ENCODE measurements at regions not wholly inside any gene's neighbourhood (a gene's known extent, or its start where the extent isn't known, plus 50 kb on each side); places are given as distances from the start of the nearest gene placed in this dataset.

GRCh38 chr18:26640541-26640940 is 92.2 kb upstream of the KCTD1 start:
- no peaks in the 10 kb centered on the region for H3K9me3 Mint-ChIP-seq
- peaks cover 9 to 11% of the 10 kb centered on the region in 2 donors for H3K27me3 Mint-ChIP-seq (ENCODE audit: low read depth in 2 of 2)
- no peak overlapping the region for H3K27ac Mint-ChIP-seq
- Histone ChIP-seq H3K27ac (ENCODE audit: low read length) (no peak overlapping the region), H3K4me1 (ENCODE audit: control insufficient read depth, insufficient read depth, low read length) (no peaks in the 10 kb centered on the region), H3K4me3 (ENCODE audit: low read length) (no peak overlapping the region), H3K27me3 (ENCODE audit: control insufficient read depth, insufficient read depth, low read length) (peaks cover 4% of the 10 kb centered on the region), H3K9me3 (ENCODE audit: control insufficient read depth, insufficient read depth, low read length) (no peaks in the 10 kb centered on the region), H3K36me3 (ENCODE audit: control insufficient read depth, insufficient read depth, low read length) (no peaks in the 10 kb centered on the region)
- intact Hi-C loops (cut with micrococcal nuclease) = no loop called here
- DNase-seq = no peak
- TF ChIP-seq, protein P1, sequence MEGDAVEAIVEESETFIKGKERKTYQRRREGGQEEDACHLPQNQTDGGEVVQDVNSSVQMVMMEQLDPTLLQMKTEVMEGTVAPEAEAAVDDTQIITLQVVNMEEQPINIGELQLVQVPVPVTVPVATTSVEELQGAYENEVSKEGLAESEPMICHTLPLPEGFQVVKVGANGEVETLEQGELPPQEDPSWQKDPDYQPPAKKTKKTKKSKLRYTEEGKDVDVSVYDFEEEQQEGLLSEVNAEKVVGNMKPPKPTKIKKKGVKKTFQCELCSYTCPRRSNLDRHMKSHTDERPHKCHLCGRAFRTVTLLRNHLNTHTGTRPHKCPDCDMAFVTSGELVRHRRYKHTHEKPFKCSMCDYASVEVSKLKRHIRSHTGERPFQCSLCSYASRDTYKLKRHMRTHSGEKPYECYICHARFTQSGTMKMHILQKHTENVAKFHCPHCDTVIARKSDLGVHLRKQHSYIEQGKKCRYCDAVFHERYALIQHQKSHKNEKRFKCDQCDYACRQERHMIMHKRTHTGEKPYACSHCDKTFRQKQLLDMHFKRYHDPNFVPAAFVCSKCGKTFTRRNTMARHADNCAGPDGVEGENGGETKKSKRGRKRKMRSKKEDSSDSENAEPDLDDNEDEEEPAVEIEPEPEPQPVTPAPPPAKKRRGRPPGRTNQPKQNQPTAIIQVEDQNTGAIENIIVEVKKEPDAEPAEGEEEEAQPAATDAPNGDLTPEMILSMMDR (IDR thresholded peaks at IDR 0.05) = no peak
- WGBS (ENCODE audit: insufficient coverage) = 87% methylated on average over 5 of the region's 5 CpGs
- no peak overlapping the region for H3K4me3 Mint-ChIP-seq
- H3K4me1 Mint-ChIP-seq = no peaks in the 10 kb centered on the region
- ATAC-seq = no peak
- H3K36me3 Mint-ChIP-seq = no peaks in the 10 kb centered on the region

DNA sequence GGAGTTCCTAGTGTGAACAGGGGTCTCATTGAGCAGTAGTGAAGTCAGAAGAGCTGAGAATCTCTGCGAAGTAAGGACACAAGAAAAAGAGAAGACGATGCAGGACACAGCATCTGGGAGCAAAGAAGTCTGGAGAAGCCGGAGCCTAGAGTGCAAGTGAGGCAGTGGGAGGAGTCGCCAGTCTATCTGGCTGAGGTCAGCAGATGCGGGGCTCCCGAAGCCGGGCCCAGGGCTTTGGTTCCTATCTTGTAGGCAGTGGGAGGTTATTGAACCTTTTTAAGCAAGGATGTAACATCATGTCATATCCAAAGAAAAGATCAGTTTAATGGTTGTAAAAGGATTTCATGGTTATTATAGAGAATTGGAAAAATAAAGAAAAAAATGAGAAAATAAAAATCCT is 90.8 kb upstream of the KCTD1 start:
- peaks cover 4% of the 10 kb centered on the region for H3K27me3 ChIP-seq (ENCODE audit: control insufficient read depth, insufficient read depth, low read length)
- no peak overlapping the region for H3K27ac ChIP-seq (ENCODE audit: low read length)
- H3K27me3 Mint-ChIP-seq (ENCODE audit: low read depth in 2 of 2) = peaks cover 9% of the 10 kb centered on the region in 2 donors
- no peak overlapping the region for H3K4me3 ChIP-seq (ENCODE audit: low read length)
- no peaks in the 10 kb centered on the region for H3K9me3 Mint-ChIP-seq
- intact Hi-C loops (cut with micrococcal nuclease) = no loop called here
- no peak overlapping the region for H3K4me3 Mint-ChIP-seq
- H3K4me1 Mint-ChIP-seq = no peaks in the 10 kb centered on the region
- H3K36me3 Mint-ChIP-seq = no peaks in the 10 kb centered on the region
- TF ChIP-seq, protein P1 (IDR thresholded peaks at IDR 0.05) = no peak
- no peaks in the 10 kb centered on the region for H3K4me1 ChIP-seq (ENCODE audit: control insufficient read depth, insufficient read depth, low read length)
- no peaks in the 10 kb centered on the region for H3K9me3 ChIP-seq (ENCODE audit: control insufficient read depth, insufficient read depth, low read length)
- WGBS (ENCODE audit: insufficient coverage) = 95% methylated on average over 7 of the region's 7 CpGs
- no peaks in the 10 kb centered on the region for H3K36me3 ChIP-seq (ENCODE audit: control insufficient read depth, insufficient read depth, low read length)
- DNase-seq (no peak), ATAC-seq (no peak)
- H3K27ac Mint-ChIP-seq = no peak overlapping the region

GRCh38 chr18:26637983-26638382 is 89.6 kb upstream of the KCTD1 start:
- ATAC-seq = no peak
- no peak overlapping the region for H3K27ac ChIP-seq (ENCODE audit: low read length)
- peaks cover 4% of the 10 kb centered on the region for H3K27me3 ChIP-seq (ENCODE audit: control insufficient read depth, insufficient read depth, low read length)
- no peaks in the 10 kb centered on the region for H3K36me3 ChIP-seq (ENCODE audit: control insufficient read depth, insufficient read depth, low read length)
- H3K4me1 ChIP-seq (ENCODE audit: control insufficient read depth, insufficient read depth, low read length) = no peaks in the 10 kb centered on the region
- no peaks in the 10 kb centered on the region for H3K9me3 Mint-ChIP-seq
- peaks cover 2 to 9% of the 10 kb centered on the region in 2 donors for H3K27me3 Mint-ChIP-seq (ENCODE audit: low read depth in 2 of 2)
- H3K9me3 ChIP-seq (ENCODE audit: control insufficient read depth, insufficient read depth, low read length) = no peaks in the 10 kb centered on the region
- H3K4me3 Mint-ChIP-seq = no peak overlapping the region
- no peak overlapping the region for H3K27ac Mint-ChIP-seq
- H3K4me3 ChIP-seq (ENCODE audit: low read length) = no peak overlapping the region
- no peaks in the 10 kb centered on the region for H3K4me1 Mint-ChIP-seq
- no peak for DNase-seq
- intact Hi-C loops (cut with micrococcal nuclease) = no loop called here
- H3K36me3 Mint-ChIP-seq = no peaks in the 10 kb centered on the region
- TF ChIP-seq, protein P1 (IDR thresholded peaks at IDR 0.05) = no peak
- 96% methylated on average over 2 of the region's 2 CpGs for WGBS (ENCODE audit: insufficient coverage)

- H3K27me3 Mint-ChIP-seq (ENCODE audit: low read depth in 2 of 2) = peaks cover 2 to 6% of the 10 kb centered on the region in 2 donors
- intact Hi-C loops (cut with micrococcal nuclease) = no loop called here
- Histone ChIP-seq H3K27ac (ENCODE audit: low read length) (no peak overlapping the region), H3K4me1 (ENCODE audit: control insufficient read depth, insufficient read depth, low read length) (no peaks in the 10 kb centered on the region), H3K4me3 (ENCODE audit: low read length) (no peak overlapping the region), H3K27me3 (ENCODE audit: control insufficient read depth, insufficient read depth, low read length) (peaks cover 4% of the 10 kb centered on the region), H3K9me3 (ENCODE audit: control insufficient read depth, insufficient read depth, low read length) (no peaks in the 10 kb centered on the region), H3K36me3 (ENCODE audit: control insufficient read depth, insufficient read depth, low read length) (no peaks in the 10 kb centered on the region)
- H3K4me1 Mint-ChIP-seq = no peaks in the 10 kb centered on the region
- ATAC-seq (no peak), DNase-seq (no peak)
- TF ChIP-seq, protein P1 (IDR thresholded peaks at IDR 0.05) = no peak
- no peak overlapping the region for H3K4me3 Mint-ChIP-seq
- no peaks in the 10 kb centered on the region for H3K36me3 Mint-ChIP-seq
- 77% methylated on average over 8 of the region's 8 CpGs for WGBS (ENCODE audit: insufficient coverage)
- no peak overlapping the region for H3K27ac Mint-ChIP-seq
- H3K9me3 Mint-ChIP-seq = no peaks in the 10 kb centered on the region
These were observed 89.0 kb upstream of the KCTD1 start for GRCh38 chr18:26637324-26637723.
